NCI-H526 treated with DMSO at 0.1 percent for 48 hours (cell line): ENCODE measurements at regions not wholly inside any gene's neighbourhood (a gene's known extent, or its start where the extent isn't known, plus 50 kb on each side); places are given as distances from the start of the nearest gene placed in this dataset.

Experiments used
- DNase-seq: peaks from one replicate; lab custom pipeline; 2025; lab: John Stamatoyannopoulos, UW

- DNase-seq, result no peak
Measured at GRCh38 chrY:15510288-15510687, 986.0 kb downstream of the NLGN4Y start.

GRCh38 chrY:15510984-15511650 lies 986.8 kb downstream of the NLGN4Y start:
- no peak for DNase-seq

GRCh38 chrY:15535131-15535530 lies 1010.8 kb downstream of the NLGN4Y start:
- no peak for DNase-seq

- DNase-seq, result no peak
Measured at GRCh38 chrY:15535784-15536511, 1011.6 kb downstream of the NLGN4Y start.

GRCh38 chrY:15540516-15540915 lies 1016.2 kb downstream of the NLGN4Y start:
- no peak for DNase-seq

GRCh38 chrY:15546177-15546754 lies 1021.9 kb downstream of the NLGN4Y start:
- no peak for DNase-seq

GRCh38 chrY:15552074-15552473 lies 1027.7 kb downstream of the NLGN4Y start:
- no peak for DNase-seq

- no peak for DNase-seq
Measured at GRCh38 chrY:15554991-15555390, 1030.7 kb downstream of the NLGN4Y start.

GRCh38 chrY:15559169-15559568 lies 1034.8 kb downstream of the NLGN4Y start:
- no peak for DNase-seq

- DNase-seq, result peak; percentile 0
Measured at GRCh38 chrY:15560840-15561239, 1036.5 kb downstream of the NLGN4Y start.

- no peak for DNase-seq
Measured at GRCh38 chrY:15561501-15562289, 1037.4 kb downstream of the NLGN4Y start.

- no peak for DNase-seq
Measured at GRCh38 chrY:15577886-15578285, 1053.6 kb downstream of the NLGN4Y start.

- DNase-seq, result no peak
Measured at GRCh38 chrY:15578761-15579160, 1054.4 kb downstream of the NLGN4Y start.

- no peak for DNase-seq
Measured at GRCh38 chrY:15579245-15579644, 1054.9 kb downstream of the NLGN4Y start.

GRCh38 chrY:15583111-15583510 lies 1058.8 kb downstream of the NLGN4Y start:
- no peak for DNase-seq

- DNase-seq, result no peak
Measured at GRCh38 chrY:15592957-15593356, 1068.6 kb downstream of the NLGN4Y start.

- DNase-seq, result no peak
Measured at GRCh38 chrY:15593476-15594160, 1069.3 kb downstream of the NLGN4Y start.

GRCh38 chrY:15594179-15594578 lies 1069.8 kb downstream of the NLGN4Y start:
- no peak for DNase-seq

- DNase-seq, result no peak
Measured at GRCh38 chrY:15600565-15600964, 1076.2 kb downstream of the NLGN4Y start.

- DNase-seq, result no peak
Measured at GRCh38 chrY:15624370-15624769, 1100.0 kb downstream of the NLGN4Y start.

GRCh38 chrY:15624928-15625327 lies 1100.6 kb downstream of the NLGN4Y start:
- DNase-seq, result no peak

- no peak for DNase-seq
Measured at GRCh38 chrY:15648198-15648597, 1123.9 kb downstream of the NLGN4Y start.
